Inflammatory macrophage treated with lipopolysaccharide for 4 hours (primary cell): ENCODE measurements at regions not wholly inside any gene's neighbourhood (a gene's known extent, or its start where the extent isn't known, plus 50 kb on each side); places are given as distances from the start of the nearest gene placed in this dataset.

Experiments
- DNase-seq: peaks from one replicate; pipeline ENCODE4 v3.0.0-alpha.2; 2020

DNA sequence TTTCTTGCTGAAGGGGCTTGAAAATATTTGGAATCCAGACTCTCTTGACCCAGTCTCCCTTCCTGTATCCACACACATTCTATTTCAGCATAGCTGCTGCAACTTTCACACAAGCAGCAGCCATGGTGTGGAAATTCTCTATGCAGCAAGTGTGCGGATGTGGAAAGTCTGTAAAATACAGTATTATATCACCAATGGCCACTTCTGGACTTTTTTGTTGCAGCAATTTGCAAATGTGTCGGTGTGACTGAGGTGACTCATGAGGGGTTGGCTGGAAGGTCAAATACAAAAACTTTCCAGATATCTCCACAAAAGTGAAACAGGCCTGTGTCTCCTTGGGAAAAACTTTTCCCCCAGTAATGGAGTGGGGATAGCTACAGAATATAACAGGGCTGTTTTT, 299.3 kb upstream of the GYPC start:
- DNase-seq: peak; percentile 77

GRCh38 chr2:126358122-126358521, 297.8 kb upstream of the GYPC start:
- peak; percentile 39 for DNase-seq

- peak; percentile 52 for DNase-seq
Measured at GRCh38 chr2:126359494-126359893, 296.5 kb upstream of the GYPC start.

DNA sequence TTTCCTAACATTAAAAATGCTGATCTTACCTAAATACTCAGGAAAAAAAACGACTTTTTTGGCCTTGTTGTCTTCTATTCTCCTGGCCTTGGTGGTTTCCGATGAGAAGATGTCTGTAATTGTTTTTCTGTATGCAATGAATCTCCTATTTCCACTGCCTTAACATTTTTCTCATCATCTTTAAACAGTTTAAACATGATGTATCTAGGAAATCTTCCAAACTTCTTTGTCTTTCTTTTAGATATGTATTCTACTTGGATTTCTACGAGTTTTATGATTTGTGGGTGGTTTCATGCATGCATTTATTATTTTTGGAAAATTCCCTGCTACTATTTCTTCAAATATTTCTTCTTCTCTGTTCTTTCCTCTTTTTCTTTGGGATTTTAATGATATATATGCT, 288.6 kb upstream of the GYPC start:
- no peak for DNase-seq

DNA sequence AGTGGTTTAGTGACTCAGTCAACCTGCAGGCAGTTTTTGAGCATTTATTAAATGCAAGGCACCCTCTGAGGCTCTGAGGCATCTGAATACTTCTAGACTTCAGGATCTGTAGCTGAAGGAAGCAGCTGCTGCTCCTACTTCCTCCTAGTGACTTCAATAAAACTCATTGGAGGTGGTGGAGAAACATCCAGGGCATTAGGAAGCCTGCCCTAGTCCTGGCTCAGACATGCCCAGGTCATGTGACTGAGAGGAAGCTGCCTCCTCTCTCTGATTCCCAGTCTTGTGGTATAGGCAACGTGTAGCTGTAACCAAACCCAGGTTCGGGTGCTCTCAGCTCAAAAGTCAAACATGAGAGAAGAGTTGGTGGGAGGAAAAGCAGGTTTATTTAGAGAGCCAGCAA, 287.2 kb upstream of the GYPC start:
- peak; percentile 7 for DNase-seq

- DNase-seq: no peak
Measured at GRCh38 chr2:126370201-126370600, 285.8 kb upstream of the GYPC start.

GRCh38 chr2:126372406-126372805, 283.6 kb upstream of the GYPC start:
- DNase-seq: no peak

GRCh38 chr2:126378176-126378575, 277.8 kb upstream of the GYPC start:
- DNase-seq: no peak

GRCh38 chr2:126381091-126381490, 274.9 kb upstream of the GYPC start:
- no peak for DNase-seq

DNA sequence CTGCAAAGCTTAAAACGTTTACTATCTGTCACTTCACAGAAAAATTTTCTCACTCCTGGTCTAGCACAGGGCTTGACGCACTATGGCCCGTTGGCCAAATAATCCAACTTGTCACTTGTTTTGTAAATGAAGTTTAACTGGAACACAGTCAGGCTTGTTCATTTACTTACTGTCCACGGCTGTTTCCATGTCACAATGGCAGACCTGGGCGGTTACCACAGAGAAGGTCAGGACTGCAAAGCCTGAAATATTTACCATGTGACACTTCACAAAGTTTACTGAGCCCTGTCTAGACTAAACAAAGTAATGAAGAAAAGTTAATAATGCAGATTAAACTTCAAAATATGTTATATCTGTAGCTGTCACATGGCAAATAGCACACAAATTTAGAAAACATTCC, 273.0 kb upstream of the GYPC start:
- DNase-seq: no peak

DNA sequence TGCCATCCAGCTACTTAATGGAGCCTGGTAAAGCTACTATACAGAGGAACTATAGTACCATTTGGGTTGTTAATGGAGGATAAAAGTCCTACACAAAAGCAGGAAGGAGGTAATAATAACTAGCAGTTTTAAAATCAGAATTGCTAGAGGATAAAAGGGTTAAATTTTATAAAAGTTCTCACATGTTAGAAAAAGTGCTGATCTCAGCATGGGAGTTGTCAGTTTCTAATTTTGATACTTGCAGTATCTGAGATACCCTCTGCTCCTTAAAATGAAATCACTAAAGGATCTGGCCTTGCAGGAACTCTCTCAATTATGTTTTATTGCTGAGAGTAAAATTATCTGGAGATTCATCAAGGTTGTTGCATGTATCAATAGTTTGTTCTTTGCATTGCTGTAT, 272.2 kb upstream of the GYPC start:
- DNase-seq: no peak

DNA sequence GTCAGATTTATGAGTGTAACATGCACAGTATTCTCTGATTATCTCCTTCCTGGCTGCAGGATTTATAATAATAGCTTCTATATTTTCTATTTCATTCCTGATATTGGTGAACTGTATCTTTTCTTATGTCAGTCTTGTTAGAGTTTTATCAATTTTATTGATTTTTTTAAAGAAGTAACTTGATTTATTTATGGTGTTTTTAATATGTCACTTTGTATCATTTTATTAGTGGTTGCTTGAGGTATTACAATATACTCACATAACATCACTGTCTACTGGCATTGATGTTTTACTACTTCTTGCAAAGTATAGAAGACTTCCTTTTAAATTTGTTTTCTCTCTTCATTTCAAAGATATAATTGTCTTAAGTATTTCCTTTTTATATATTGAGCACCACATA, 270.5 kb upstream of the GYPC start:
- no peak for DNase-seq

DNA sequence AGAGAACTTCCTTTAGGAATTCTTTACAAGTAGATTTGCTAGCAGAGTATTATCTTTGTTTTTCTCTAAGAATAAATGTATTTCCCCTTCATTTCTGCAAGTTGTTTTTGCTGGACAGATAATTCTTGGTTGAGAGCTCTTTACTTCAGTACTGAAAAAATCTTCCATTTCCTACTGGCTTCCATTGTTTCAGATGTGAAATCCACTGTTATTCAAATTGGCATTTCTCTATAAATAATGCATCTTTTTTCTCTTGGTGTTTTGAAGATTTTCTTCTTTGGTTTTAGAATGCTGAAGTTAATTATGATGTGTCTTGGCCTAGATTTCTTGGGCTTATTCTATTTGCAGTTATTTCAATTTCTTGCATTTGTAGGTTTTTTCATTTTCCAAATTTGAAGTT, 270.0 kb upstream of the GYPC start:
- DNase-seq: no peak

- no peak for DNase-seq
Measured at GRCh38 chr2:126389446-126389845, 266.5 kb upstream of the GYPC start.

- no peak for DNase-seq
Measured at GRCh38 chr2:126392889-126393288, 263.1 kb upstream of the GYPC start.

GRCh38 chr2:126399001-126399400, 257.0 kb upstream of the GYPC start:
- peak; percentile 1 for DNase-seq

GRCh38 chr2:126403039-126403628, 252.8 kb upstream of the GYPC start:
- DNase-seq: no peak

- DNase-seq: no peak
Measured at GRCh38 chr2:126406267-126406666, 249.7 kb upstream of the GYPC start.

DNA sequence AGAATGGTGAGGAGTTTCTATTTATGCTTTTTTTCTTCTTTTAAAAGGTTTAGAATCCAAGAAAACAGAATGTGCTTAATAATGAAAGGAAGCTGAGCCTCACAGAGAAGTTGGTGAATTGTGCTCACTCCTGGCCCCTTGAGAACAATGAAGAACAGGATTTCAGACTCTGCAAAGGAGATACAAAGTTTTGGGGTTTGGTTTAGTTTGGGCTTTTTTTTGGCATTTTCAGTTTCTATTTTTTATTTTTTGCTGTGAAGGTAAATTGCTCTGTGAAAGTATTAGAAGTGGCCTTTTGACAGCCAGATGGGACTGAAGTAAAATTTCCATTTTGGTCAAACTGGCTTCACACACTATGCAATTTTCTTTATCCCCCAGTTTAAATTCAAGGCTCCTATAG, 247.3 kb upstream of the GYPC start:
- DNase-seq: no peak

- DNase-seq: no peak
Measured at GRCh38 chr2:126409850-126410249, 246.1 kb upstream of the GYPC start.

DNA sequence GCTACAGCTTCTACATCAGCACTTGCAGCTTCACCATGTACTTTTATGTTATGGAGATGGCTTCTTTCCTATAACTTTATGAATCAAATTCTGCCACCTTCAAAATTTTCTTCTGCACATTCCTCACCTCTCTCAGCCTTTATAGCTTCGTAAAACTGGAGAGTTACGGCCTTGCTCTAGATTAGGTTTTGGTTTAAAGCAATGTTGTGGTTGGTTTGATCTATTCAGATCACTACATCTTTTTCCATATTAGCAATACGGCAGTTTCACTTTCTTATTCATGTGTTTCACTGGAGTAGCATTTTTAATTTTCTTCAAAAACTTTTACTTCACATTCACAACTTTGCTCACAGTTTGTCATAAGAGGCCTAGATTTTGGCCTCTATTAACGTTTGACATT, 242.9 kb upstream of the GYPC start:
- no peak for DNase-seq

- DNase-seq: no peak
Measured at GRCh38 chr2:126419403-126419802, 236.6 kb upstream of the GYPC start.

- no peak for DNase-seq
Measured at GRCh38 chr2:126425943-126426342, 230.0 kb upstream of the GYPC start.

DNA sequence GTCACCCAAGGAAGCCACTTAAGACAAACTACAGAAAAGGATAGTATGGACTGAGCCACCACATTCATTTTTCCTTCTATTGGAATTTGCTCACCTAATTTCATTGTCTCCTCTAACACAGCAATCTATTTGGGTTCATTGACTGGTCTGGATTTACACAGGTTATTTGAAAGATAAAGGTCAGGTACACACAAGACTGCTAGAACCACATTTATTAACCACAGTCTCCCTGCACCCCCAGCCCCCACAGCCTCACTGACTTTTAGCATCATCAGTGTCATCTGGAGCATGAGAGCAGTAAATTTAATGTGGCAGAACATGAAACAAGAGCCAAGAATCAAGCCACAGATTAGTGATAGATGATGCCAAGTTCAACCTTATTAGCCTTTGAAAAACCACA, 226.9 kb upstream of the GYPC start:
- DNase-seq: no peak

GRCh38 chr2:126431136-126431535, 224.8 kb upstream of the GYPC start:
- no peak for DNase-seq

DNA sequence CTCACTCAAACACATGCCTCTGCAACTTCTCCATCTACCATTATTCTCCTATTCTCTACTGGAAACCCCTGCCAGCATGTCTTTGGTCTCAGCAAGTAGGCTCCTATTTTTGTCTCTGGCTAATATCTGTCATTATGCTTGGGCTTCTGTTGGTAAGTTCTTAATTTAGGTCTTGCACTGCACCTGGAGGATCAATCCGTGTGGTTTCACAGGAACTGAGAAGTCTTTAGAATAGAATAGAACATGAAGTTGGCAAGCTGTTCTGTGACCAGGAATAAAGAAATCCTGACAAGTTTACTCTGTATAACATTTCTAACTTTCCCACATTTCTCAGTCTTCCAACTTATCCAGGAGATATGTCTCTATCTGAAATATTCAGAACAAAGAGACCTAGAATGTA, 219.5 kb upstream of the GYPC start:
- no peak for DNase-seq
